HCT116 (cell line): ENCODE measurements at regions not wholly inside any gene's neighbourhood (a gene's known extent, or its start where the extent isn't known, plus 50 kb on each side); places are given as distances from the start of the nearest gene placed in this dataset.

Source experiments
- ATAC-seq: fragments of 200-7000 bp; cut with Tn5 transposase; 2 replicates; pipeline ENCODE4 v1.9.1; 2020; ENCODE audit warnings: mild to moderate bottlenecking, moderate library complexity
- BruUV-seq: library from RNA; stranded (reverse); fragments of 400-500 nt; replicated peaks from 2 replicates; lab custom pipeline; 2021; lab: Mats Ljungman, UMichigan
- CTCF ChIA-PET: fragments of 300-600 bp; sonication (Branson Sonifier 250); formaldehyde crosslinking; loops from one replicate; lab custom pipeline; 2021; ENCODE audit warnings: antibody characterized with exemption; lab: Charles Lee
- POLR2A ChIA-PET: fragments of 300-600, 350-600 bp; sonication (Branson Sonifier 250); formaldehyde crosslinking; loops from one replicate; lab custom pipeline; 2021; ENCODE audit warnings: antibody characterized with exemption; lab: Charles Lee
- RAD21 ChIA-PET, 2 experiments: fragments of 300-600 bp; sonication (Branson Sonifier 250); formaldehyde crosslinking; loops; one replicate each; lab custom pipeline; 2023; ENCODE audit warnings: low total read pairs in 2 of 2; ENCODE audit not compliant: uncharacterized antibody in 2 of 2, unreplicated experiment in 2 of 2, low non-redundant PET in 1 of 2; lab: Charles Lee
- DNase-seq: peaks from one replicate; pipeline ENCODE4 v3.0.0-alpha.2; 2010; ENCODE audit warnings: low read depth, low spot score
- H2AFZ ChIP-seq: fragments of 200-600 bp; shearing (Covaris generic), sonication (generic); 2 replicates; pipeline ENCODE4 v1.6.1; 2017; ENCODE audit warnings: low read depth, mixed run types, mixed read lengths, antibody characterized with exemption, low read length; ENCODE audit not compliant: poor library complexity, severe bottlenecking
- H3K27ac ChIP-seq: 2 replicates; pipeline ENCODE4 v1.5.1; 2012; ENCODE audit warnings: low read depth, low read length
- H3K27me3 ChIP-seq: fragments of 200-600 bp; sonication (generic); 2 replicates; pipeline ENCODE4 v1.6.1; 2016; ENCODE audit warnings: mixed run types, low read length, mixed read lengths; ENCODE audit not compliant: insufficient read depth
- H3K36me3 ChIP-seq, 2 experiments: fragments of 200-500 bp in 1 of 2; fragments of 200-600 bp in 1 of 2; sonication (Bioruptor generic) in 1 of 2; sonication (generic) in 1 of 2; 2 replicates each; pipeline versions ENCODE4 v1.5.1 to v1.6.1; 2014 to 2016; ENCODE audit warnings: low read length in 2 of 2, inconsistent platforms in 1 of 2, mixed read lengths in 1 of 2, mixed run types in 1 of 2; ENCODE audit not compliant: insufficient read depth in 2 of 2, control insufficient read depth in 1 of 2
- H3K4me1 ChIP-seq, 2 experiments: fragments of 200-600 bp in 1 of 2; sonication (generic) in 1 of 2; 2 replicates each; pipeline versions ENCODE4 v1.5.1 to v1.6.1; 2012 to 2017; ENCODE audit warnings: low read length in 2 of 2, inconsistent platforms in 1 of 2, mild to moderate bottlenecking in 1 of 2, mixed read lengths in 1 of 2, mixed run types in 1 of 2, moderate library complexity in 1 of 2; ENCODE audit not compliant: insufficient read depth in 2 of 2, control insufficient read depth in 1 of 2
- H3K4me2 ChIP-seq: fragments of 200-600 bp; sonication (generic); 2 replicates; pipeline ENCODE4 v1.6.1; 2017; ENCODE audit warnings: mixed run types, low read length, mixed read lengths
- H3K4me3 ChIP-seq, 2 experiments: fragments of 200-600 bp in 1 of 2; sonication (generic) in 1 of 2; replicated peaks in 1 of 2; 2 replicates each; pipeline ENCODE4 v1.5.1; 2011 to 2016; ENCODE audit warnings: low read length in 2 of 2, control low read depth in 1 of 2, low read depth in 1 of 2, mild to moderate bottlenecking in 1 of 2, mixed read lengths in 1 of 2, mixed run types in 1 of 2
- H3K79me2 ChIP-seq: fragments of 200-600 bp; sonication (generic); 2 replicates; pipeline ENCODE4 v1.6.1; 2017; ENCODE audit warnings: mild to moderate bottlenecking, mixed run types, low read length, moderate library complexity, mixed read lengths; ENCODE audit not compliant: insufficient read depth
- H3K9ac ChIP-seq: fragments of 200-600 bp; sonication (generic); 2 replicates; pipeline ENCODE4 v1.6.1; 2016; ENCODE audit warnings: low read length, mixed read lengths
- H3K9me2 ChIP-seq: fragments of 200-600 bp; sonication (generic), shearing (Covaris generic); 2 replicates; pipeline ENCODE4 v1.6.1; 2017; ENCODE audit warnings: mixed run types, mild to moderate bottlenecking, moderate library complexity; ENCODE audit not compliant: insufficient read depth
- H3K9me3 ChIP-seq, 2 experiments: fragments of 200-500 bp in 1 of 2; fragments of 200-600 bp in 1 of 2; sonication (Bioruptor generic) in 1 of 2; sonication (generic) in 1 of 2; 2 replicates each; pipeline ENCODE4 v1.6.1; 2014 to 2017; ENCODE audit warnings: low read length in 2 of 2, mixed read lengths in 2 of 2, inconsistent platforms in 1 of 2, low read depth in 1 of 2, mild to moderate bottlenecking in 1 of 2, mixed run types in 1 of 2, moderate library complexity in 1 of 2; ENCODE audit not compliant: control insufficient read depth in 1 of 2, insufficient read depth in 1 of 2
- H4K20me1 ChIP-seq: fragments of 200-600 bp; sonication (generic), shearing (Covaris generic); 2 replicates; pipeline ENCODE4 v1.6.1; 2017; ENCODE audit warnings: mixed run types, mild to moderate bottlenecking, moderate library complexity; ENCODE audit not compliant: insufficient read depth
- CBX3 ChIP-seq: IDR thresholded peaks from 2 replicates; pipeline ENCODE4 v1.6.1; 2012; ENCODE audit warnings: low read depth
- CTCF ChIP-seq, 3 experiments: fragments of 200-600 bp in 1 of 3; sonication (generic) in 1 of 3; IDR thresholded peaks in 2 of 3; conservative IDR thresholded peaks in 1 of 3; 2 replicates each; pipeline ENCODE4 v1.5.1; 2012 to 2017; ENCODE audit warnings: low read depth in 2 of 3, low read length in 2 of 3, antibody characterized with exemption in 1 of 3, borderline replicate concordance in 1 of 3, control low read depth in 1 of 3, mild to moderate bottlenecking in 1 of 3, mixed read lengths in 1 of 3, mixed run types in 1 of 3, moderate library complexity in 1 of 3; ENCODE audit not compliant: insufficient read depth in 1 of 3
- EGR1 ChIP-seq: IDR thresholded peaks from 2 replicates; pipeline ENCODE4 v1.6.1; 2012; ENCODE audit warnings: low read depth
- ELF1 ChIP-seq: IDR thresholded peaks from 2 replicates; pipeline ENCODE4 v1.6.1; 2012; ENCODE audit warnings: low read depth, borderline replicate concordance
- EZH2 ChIP-seq: fragments of 200-600 bp; sonication (generic); IDR thresholded peaks from 2 replicates; pipeline ENCODE4 v1.6.1; 2017; ENCODE audit warnings: antibody characterized with exemption, mixed run types
- EZH2phosphoT487 ChIP-seq: fragments of 200-600 bp; IDR thresholded peaks from 2 replicates; pipeline ENCODE4 v1.6.1; 2018; ENCODE audit warnings: antibody characterized with exemption, borderline replicate concordance
- FOSL1 ChIP-seq: IDR thresholded peaks from 2 replicates; pipeline ENCODE4 v1.6.1; 2012; ENCODE audit warnings: low read depth
- JUND ChIP-seq: IDR thresholded peaks from 2 replicates; pipeline ENCODE4 v1.6.1; 2012
- MAX ChIP-seq: IDR thresholded peaks from 2 replicates; pipeline ENCODE4 v1.6.1; 2012
- POLR2A ChIP-seq: IDR thresholded peaks from 2 replicates; pipeline ENCODE4 v1.7.0; 2011; ENCODE audit warnings: borderline replicate concordance; ENCODE audit not compliant: insufficient read depth, insufficient read length; ENCODE audit errors: extremely low read depth
- POLR2AphosphoS5 ChIP-seq: IDR thresholded peaks from 2 replicates; pipeline ENCODE4 v1.6.1; 2011; ENCODE audit warnings: mild to moderate bottlenecking, low read depth, low read length, moderate library complexity
- RAD21 ChIP-seq: IDR thresholded peaks from 2 replicates; pipeline ENCODE4 v1.6.1; 2012; ENCODE audit warnings: low read depth, mild to moderate bottlenecking
- REST ChIP-seq: IDR thresholded peaks from 2 replicates; pipeline ENCODE4 v1.6.1; 2012; ENCODE audit warnings: low read depth
- SIN3A ChIP-seq: IDR thresholded peaks from 2 replicates; pipeline ENCODE4 v1.6.1; 2012; ENCODE audit warnings: low read depth
- TCF7L2 ChIP-seq: IDR thresholded peaks from 2 replicates; pipeline ENCODE4 v1.7.0; 2011; ENCODE audit warnings: borderline replicate concordance, inconsistent platforms; ENCODE audit not compliant: insufficient read depth, insufficient read length; ENCODE audit errors: extremely low read depth
- YY1 ChIP-seq: IDR thresholded peaks from 2 replicates; pipeline ENCODE4 v1.6.1; 2011; ENCODE audit warnings: low read length, low read depth, moderate library complexity, mild to moderate bottlenecking; ENCODE audit not compliant: insufficient replicate concordance; ENCODE audit errors: extremely low read depth
- intact Hi-C: fragments of 100-400 bp; cut with micrococcal nuclease; formaldehyde crosslinking; loops from 2 replicates; pipeline ENCODE4 v1.10.0; 2022

- CTCF ChIA-PET, result no interaction called here
- intact Hi-C loops, result no loop called here
- H3K9me3 ChIP-seq, result peaks cover 5 to 40% of the 10 kb centered on the region in 2 experiments; a peak in 2 of 4 replicates
Measured at GRCh38 chr4:43391069-43391468, 498.6 kb downstream of the GRXCR1 start.

More at GRCh38 chr4:43391069-43391468, 498.6 kb downstream of the GRXCR1 start:
- H3K27me3 ChIP-seq, result no peaks in the 10 kb centered on the region
- ChIA-PET RAD21 (no interaction called here), POLR2A (no interaction called here)
- H3K79me2 ChIP-seq, result no peaks in the 10 kb centered on the region
- no TSS peak for BruUV-seq
- H3K4me1 ChIP-seq, result no peaks in the 10 kb centered on the region
- H3K27ac ChIP-seq, result no peak overlapping the region
- no peaks in the 10 kb centered on the region for H4K20me1 ChIP-seq
- TF ChIP-seq SIN3A (no peak), EZH2 (no peak), RAD21 (no peak), CBX3 (no peak), JUND (no peak), MAX (no peak), POLR2A (no peak), YY1 (no peak), POLR2AphosphoS5 (no peak), REST (no peak), ELF1 (no peak), FOSL1 (no peak), CTCF (IDR thresholded peaks at IDR 0.05 in 2 of 3, conservative IDR thresholded peaks at IDR 0.05 in 1 of 3; ENCODE audit: borderline replicate concordance in 1 of 3, insufficient read depth in 1 of 3, low read depth in 2 of 3, low read length in 2 of 3) (no peak), TCF7L2 (no peak), EGR1 (no peak), EZH2phosphoT487 (no peak)
- H3K9me2 ChIP-seq, result no peaks in the 10 kb centered on the region
- H2AFZ ChIP-seq, result no peak overlapping the region
- no peak overlapping the region for H3K9ac ChIP-seq
- H3K4me2 ChIP-seq, result no peak overlapping the region
- no peak for DNase-seq
- no peak overlapping the region for H3K4me3 ChIP-seq
- no peaks in the 10 kb centered on the region for H3K36me3 ChIP-seq
- ATAC-seq, result no peak
